Stimulated activated CD4-positive, alpha-beta T cell treated with anti-CD3 and anti-CD28 coated beads, Interleukin-4, amount 100 ng/mL, for 48 hours (primary cell): ENCODE measurements at regions not wholly inside any gene's neighbourhood (a gene's known extent, or its start where the extent isn't known, plus 50 kb on each side); places are given as distances from the start of the nearest gene placed in this dataset.

ENCODE experiments used
- DNase-seq, 2 donors: peaks; one replicate each; pipeline ENCODE4 v3.0.0-alpha.2; 2020; ENCODE audit warnings: low read depth in 2 of 2

- no peak for DNase-seq
Observed at GRCh38 chr4:127533028-127533700, 99.6 kb upstream of the INTU start.

- no peak for DNase-seq
Observed at GRCh38 chr4:127534041-127534825, 98.5 kb upstream of the INTU start.

GRCh38 chr4:127538016-127538415, 94.7 kb upstream of the INTU start:
- DNase-seq, result no peak

- DNase-seq, result no peak
Observed at GRCh38 chr4:127540497-127541025, 92.2 kb upstream of the INTU start.

- DNase-seq, result no peak
Observed at GRCh38 chr4:127545271-127545670, 87.5 kb upstream of the INTU start.

- DNase-seq, result no peak
Observed at GRCh38 chr4:127548990-127549925, 83.5 kb upstream of the INTU start.

- no peak for DNase-seq
Observed at GRCh38 chr4:127555106-127555505, 77.7 kb upstream of the INTU start.

- DNase-seq, result no peak
Observed at GRCh38 chr4:127558088-127558487, 74.7 kb upstream of the INTU start.

- no peak for DNase-seq
Observed at GRCh38 chr4:127558489-127559407, 74.0 kb upstream of the INTU start.

- DNase-seq, result no peak
Observed at GRCh38 chr4:127559981-127560380, 72.8 kb upstream of the INTU start.

GRCh38 chr4:127560755-127561154, 72.0 kb upstream of the INTU start:
- DNase-seq, result no peak

GRCh38 chr4:127574643-127575042, 58.1 kb upstream of the INTU start:
- DNase-seq, result no peak

- no peak for DNase-seq
Observed at GRCh38 chr4:127575888-127576287, 56.9 kb upstream of the INTU start.

GRCh38 chr4:127578491-127578890, 54.3 kb upstream of the INTU start:
- no peak for DNase-seq

GRCh38 chr4:127578967-127579366, 53.8 kb upstream of the INTU start:
- DNase-seq, result no peak

- DNase-seq, result no peak
Observed at GRCh38 chr4:127579821-127580220, 52.9 kb upstream of the INTU start.

GRCh38 chr4:127580300-127580699, 52.5 kb upstream of the INTU start:
- no peak for DNase-seq

- no peak for DNase-seq
Observed at GRCh38 chr4:127580891-127581290, 51.9 kb upstream of the INTU start.
